ENCODE measurements at regions not wholly inside any gene's neighbourhood (a gene's known extent, or its start where the extent isn't known, plus 50 kb on each side); places are given as distances from the start of the nearest gene placed in this dataset.
"Not testable (repeated sequence)": the region's sequence is repeated elsewhere in the genome, so short reads cannot be mapped to it uniquely, and the experiment has no call there.

DNA sequence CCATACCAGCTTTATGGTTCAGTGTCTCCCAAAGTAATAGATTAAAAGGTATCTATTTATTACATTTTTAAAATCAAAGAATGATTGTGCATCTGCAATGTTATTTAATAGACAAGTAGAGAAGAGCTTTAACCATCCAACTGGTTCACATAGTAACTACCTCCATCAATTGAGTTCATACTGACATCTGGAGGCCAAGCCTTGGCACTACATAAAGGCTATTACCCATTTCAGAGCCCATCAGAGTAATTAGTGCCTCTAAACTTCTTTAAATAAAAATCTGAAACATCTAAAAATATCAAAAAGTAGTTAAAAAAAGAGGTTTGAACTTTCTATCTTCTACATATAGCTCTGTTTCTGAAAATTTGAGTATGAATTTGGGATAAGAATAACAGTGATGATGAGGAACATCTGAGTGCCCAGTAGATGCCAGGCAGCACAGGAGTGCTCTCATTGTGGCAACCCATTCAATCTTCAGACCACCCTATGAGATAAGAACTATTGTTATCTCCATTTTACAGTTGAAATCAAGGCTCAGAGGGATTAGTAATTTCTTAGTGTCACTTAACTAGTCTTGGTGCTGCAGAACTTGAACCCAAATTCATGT lies 132.9 kb upstream of the DAAM1 start:
- no peak for DNase-seq (ENCODE audit: extremely low spot score in 2 of 2)
- intact Hi-C loops (cut with DNase I), result no loop called here
- TF ChIP-seq, protein P1, sequence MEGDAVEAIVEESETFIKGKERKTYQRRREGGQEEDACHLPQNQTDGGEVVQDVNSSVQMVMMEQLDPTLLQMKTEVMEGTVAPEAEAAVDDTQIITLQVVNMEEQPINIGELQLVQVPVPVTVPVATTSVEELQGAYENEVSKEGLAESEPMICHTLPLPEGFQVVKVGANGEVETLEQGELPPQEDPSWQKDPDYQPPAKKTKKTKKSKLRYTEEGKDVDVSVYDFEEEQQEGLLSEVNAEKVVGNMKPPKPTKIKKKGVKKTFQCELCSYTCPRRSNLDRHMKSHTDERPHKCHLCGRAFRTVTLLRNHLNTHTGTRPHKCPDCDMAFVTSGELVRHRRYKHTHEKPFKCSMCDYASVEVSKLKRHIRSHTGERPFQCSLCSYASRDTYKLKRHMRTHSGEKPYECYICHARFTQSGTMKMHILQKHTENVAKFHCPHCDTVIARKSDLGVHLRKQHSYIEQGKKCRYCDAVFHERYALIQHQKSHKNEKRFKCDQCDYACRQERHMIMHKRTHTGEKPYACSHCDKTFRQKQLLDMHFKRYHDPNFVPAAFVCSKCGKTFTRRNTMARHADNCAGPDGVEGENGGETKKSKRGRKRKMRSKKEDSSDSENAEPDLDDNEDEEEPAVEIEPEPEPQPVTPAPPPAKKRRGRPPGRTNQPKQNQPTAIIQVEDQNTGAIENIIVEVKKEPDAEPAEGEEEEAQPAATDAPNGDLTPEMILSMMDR (IDR thresholded peaks at IDR 0.05), result peak; percentile 60 to 78 (median 71)
- TF ChIP-seq POLR2AphosphoS5 (IDR thresholded peaks at IDR 0.05; ENCODE audit: insufficient read depth in 1 of 2, low read depth in 1 of 2), result no peak
- TF ChIP-seq POLR2A (IDR thresholded peaks at IDR 0.05), result no peak
- Histone ChIP-seq H3K9me3 (no peaks in the 10 kb centered on the region), H3K27me3 (no peaks in the 10 kb centered on the region), H3K4me1 (no peaks in the 10 kb centered on the region), H3K36me3 (no peaks in the 10 kb centered on the region), H3K4me3 (no peak overlapping the region), H3K27ac (no peak overlapping the region)

GRCh38 chr14:59057551-59057950 lies 130.9 kb upstream of the DAAM1 start:
- intact Hi-C loops (cut with DNase I), result no loop called here
- Histone ChIP-seq H3K4me3 (no peak overlapping the region), H3K4me1 (no peaks in the 10 kb centered on the region), H3K27ac (no peak overlapping the region), H3K27me3 (no peaks in the 10 kb centered on the region), H3K9me3 (no peaks in the 10 kb centered on the region), H3K36me3 (no peaks in the 10 kb centered on the region)
- DNase-seq (ENCODE audit: extremely low spot score in 2 of 2), result no peak
- no peak for TF ChIP-seq POLR2A (IDR thresholded peaks at IDR 0.05)
- TF ChIP-seq, protein P1 (IDR thresholded peaks at IDR 0.05), result no peak
- no peak for TF ChIP-seq POLR2AphosphoS5 (IDR thresholded peaks at IDR 0.05; ENCODE audit: insufficient read depth in 1 of 2, low read depth in 1 of 2)

DNA sequence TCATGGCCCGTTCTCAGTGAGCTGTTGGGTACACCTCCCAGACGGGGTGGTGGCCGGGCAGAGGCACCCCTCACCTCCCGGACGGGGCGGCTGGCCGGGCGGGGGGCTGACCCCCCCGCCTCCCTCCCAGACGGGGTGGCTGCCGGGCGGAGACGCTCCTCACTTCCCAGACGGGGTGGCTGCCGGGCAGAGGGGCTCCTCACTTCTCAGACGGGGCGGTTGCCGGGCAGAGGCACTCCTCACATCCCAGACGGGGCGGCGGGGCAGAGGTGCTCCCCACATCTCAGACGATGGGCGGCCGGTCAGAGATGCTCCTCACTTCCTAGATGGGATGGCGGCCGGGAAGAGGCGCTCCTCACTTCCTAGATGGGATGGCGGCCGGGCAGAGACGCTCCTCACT lies 129.7 kb upstream of the DAAM1 start:
- H3K36me3 ChIP-seq; H3K27me3 ChIP-seq; H3K4me3 ChIP-seq; H3K9me3 ChIP-seq; H3K4me1 ChIP-seq; DNase-seq (ENCODE audit: extremely low spot score in 2 of 2); H3K27ac ChIP-seq; intact Hi-C loops (cut with DNase I): not testable (repeated sequence)

- Histone ChIP-seq H3K36me3 (no peaks in the 10 kb centered on the region), H3K9me3 (no peaks in the 10 kb centered on the region), H3K27ac (no peak overlapping the region), H3K4me1 (no peaks in the 10 kb centered on the region), H3K27me3 (no peaks in the 10 kb centered on the region), H3K4me3 (no peak overlapping the region)
- DNase-seq (ENCODE audit: extremely low spot score in 2 of 2), result no peak
- intact Hi-C loops (cut with DNase I), result no loop called here
- no peak for TF ChIP-seq POLR2AphosphoS5 (IDR thresholded peaks at IDR 0.05; ENCODE audit: insufficient read depth in 1 of 2, low read depth in 1 of 2)
- no peak for TF ChIP-seq POLR2A (IDR thresholded peaks at IDR 0.05)
- TF ChIP-seq, protein P1 (IDR thresholded peaks at IDR 0.05), result no peak
Measured at GRCh38 chr14:59060841-59061240, 127.6 kb upstream of the DAAM1 start.

GRCh38 chr14:59061292-59061691 lies 127.2 kb upstream of the DAAM1 start:
- TF ChIP-seq POLR2AphosphoS5 (IDR thresholded peaks at IDR 0.05; ENCODE audit: insufficient read depth in 1 of 2, low read depth in 1 of 2) (no peak), POLR2A (IDR thresholded peaks at IDR 0.05) (no peak)
- TF ChIP-seq, protein P1 (IDR thresholded peaks at IDR 0.05), result no peak
- H3K4me1 ChIP-seq, result no peaks in the 10 kb centered on the region
- H3K27me3 ChIP-seq, result no peaks in the 10 kb centered on the region
- no peak overlapping the region for H3K27ac ChIP-seq
- no peak overlapping the region for H3K4me3 ChIP-seq
- no peaks in the 10 kb centered on the region for H3K9me3 ChIP-seq
- intact Hi-C loops (cut with DNase I), result no loop called here
- no peak for DNase-seq (ENCODE audit: extremely low spot score in 2 of 2)
- no peaks in the 10 kb centered on the region for H3K36me3 ChIP-seq

All from vagina (tissue), 2 donors.